Mesenchymal stem cell (in vitro differentiated cells and primary cell): ENCODE measurements at regions not wholly inside any gene's neighbourhood (a gene's known extent, or its start where the extent isn't known, plus 50 kb on each side); places are given as distances from the start of the nearest gene placed in this dataset.
"Not testable (repeated sequence)": the region's sequence is repeated elsewhere in the genome, so short reads cannot be mapped to it uniquely, and the experiment has no call there.

Experiments
- DNase-seq: peaks from one replicate; pipeline ENCODE4 v3.0.0-alpha.2; 2013
- H2AFZ ChIP-seq: one replicate; pipeline ENCODE4 v1.6.1; 2013; ENCODE audit warnings: low read depth, mild to moderate bottlenecking, control low read depth, inconsistent platforms, low read length, moderate library complexity
- H2AK5ac ChIP-seq: 2 replicates; pipeline ENCODE4 v1.6.1; 2013; ENCODE audit warnings: low read length, moderate library complexity, mild to moderate bottlenecking, inconsistent platforms; ENCODE audit not compliant: severe bottlenecking
- H2BK120ac ChIP-seq: one replicate; pipeline ENCODE4 v1.6.1; 2013; ENCODE audit warnings: low read depth, mild to moderate bottlenecking, inconsistent platforms, low read length, moderate library complexity
- H2BK12ac ChIP-seq, 2 experiments: one replicate each; pipeline ENCODE4 v1.6.1; 2013; ENCODE audit warnings: inconsistent platforms in 2 of 2, low read length in 2 of 2, mild to moderate bottlenecking in 2 of 2, moderate library complexity in 2 of 2, control low read depth in 1 of 2
- H2BK15ac ChIP-seq: one replicate; pipeline ENCODE4 v1.6.1; 2013; ENCODE audit warnings: mild to moderate bottlenecking, low read depth, inconsistent platforms; ENCODE audit not compliant: poor library complexity, severe bottlenecking
- H2BK5ac ChIP-seq: 2 replicates; pipeline ENCODE4 v1.6.1; 2013; ENCODE audit warnings: low read depth, mild to moderate bottlenecking, low read length, control low read depth, inconsistent platforms; ENCODE audit not compliant: poor library complexity, severe bottlenecking
- H3K14ac ChIP-seq, 2 experiments: one replicate each; pipeline ENCODE4 v1.6.1; 2013; ENCODE audit warnings: inconsistent platforms in 2 of 2, low read length in 2 of 2, control low read depth in 1 of 2, mild to moderate bottlenecking in 1 of 2, moderate library complexity in 1 of 2
- H3K18ac ChIP-seq, 2 experiments: one replicate each; pipeline ENCODE4 v1.6.1; 2013; ENCODE audit warnings: inconsistent platforms in 2 of 2, low read length in 2 of 2, control low read depth in 1 of 2, low read depth in 1 of 2, mild to moderate bottlenecking in 1 of 2
- H3K23ac ChIP-seq, 2 experiments: one replicate each; pipeline ENCODE4 v1.6.1; 2013; ENCODE audit warnings: inconsistent platforms in 2 of 2, low read length in 2 of 2, mild to moderate bottlenecking in 2 of 2, moderate library complexity in 2 of 2, control low read depth in 1 of 2
- H3K27ac ChIP-seq: 2 replicates; pipeline ENCODE4 v1.5.1; 2013; ENCODE audit warnings: mild to moderate bottlenecking, moderate library complexity, low read length, control low read depth, inconsistent platforms; ENCODE audit not compliant: poor library complexity, severe bottlenecking
- H3K27me3 ChIP-seq, 2 experiments: 2 replicates each; pipeline versions ENCODE4 v1.6.1 to v1.7.0; 2013; ENCODE audit warnings: low read length in 2 of 2, mild to moderate bottlenecking in 2 of 2, moderate library complexity in 2 of 2, control low read depth in 1 of 2, inconsistent platforms in 1 of 2; ENCODE audit not compliant: control insufficient read depth in 1 of 2, insufficient read depth in 1 of 2
- H3K36me3 ChIP-seq, 2 experiments: 2 replicates each; pipeline versions ENCODE4 v1.6.1 to v1.7.0; 2013; ENCODE audit warnings: low read length in 2 of 2, control low read depth in 1 of 2, inconsistent platforms in 1 of 2, low read depth in 1 of 2, mild to moderate bottlenecking in 1 of 2; ENCODE audit not compliant: insufficient read depth in 2 of 2, control insufficient read depth in 1 of 2
- H3K4ac ChIP-seq, 2 experiments: one replicate each; pipeline ENCODE4 v1.6.1; 2013; ENCODE audit warnings: inconsistent platforms in 2 of 2, low read length in 2 of 2, mild to moderate bottlenecking in 2 of 2, moderate library complexity in 2 of 2, control low read depth in 1 of 2, low read depth in 1 of 2
- H3K4me1 ChIP-seq: 2 replicates; pipeline ENCODE4 v1.6.1; 2013; ENCODE audit warnings: low read depth, low read length, control low read depth; ENCODE audit not compliant: control insufficient read depth, insufficient read depth
- H3K4me2 ChIP-seq: 2 replicates; pipeline ENCODE4 v1.6.1; 2013; ENCODE audit warnings: low read length, mild to moderate bottlenecking, inconsistent platforms; ENCODE audit not compliant: poor library complexity, severe bottlenecking
- H3K4me3 ChIP-seq, 2 experiments: 2 replicates each; pipeline versions ENCODE4 v1.5.1 to v1.7.0; 2013; ENCODE audit warnings: low read length in 2 of 2, mild to moderate bottlenecking in 2 of 2, control low read depth in 1 of 2, low read depth in 1 of 2; ENCODE audit not compliant: insufficient read depth in 1 of 2
- H3K79me1 ChIP-seq: replicated peaks from 2 replicates; pipeline ENCODE4 v1.6.1; 2013; ENCODE audit warnings: mild to moderate bottlenecking, control low read depth, low read length, inconsistent platforms; ENCODE audit not compliant: poor library complexity, severe bottlenecking
- H3K9ac ChIP-seq: 2 replicates; pipeline ENCODE4 v1.7.0; 2013; ENCODE audit warnings: mild to moderate bottlenecking, low read length, moderate library complexity
- H3K9me3 ChIP-seq: 2 replicates; pipeline ENCODE4 v1.7.0; 2013; ENCODE audit warnings: mild to moderate bottlenecking, low read length; ENCODE audit not compliant: control insufficient read depth
- H4K8ac ChIP-seq: one replicate; pipeline ENCODE4 v1.6.1; 2013; ENCODE audit warnings: inconsistent platforms, mild to moderate bottlenecking, low read length, moderate library complexity
- H4K91ac ChIP-seq: one replicate; pipeline ENCODE4 v1.6.1; 2013; ENCODE audit warnings: mild to moderate bottlenecking, low read length, inconsistent platforms
- WGBS: methylation state at CpG from one replicate; pipeline ENCODE4 v1.1.7; 2013; ENCODE audit warnings: mixed read lengths; 5-methylcytosine and 5-hydroxymethylcytosine counted together

DNA sequence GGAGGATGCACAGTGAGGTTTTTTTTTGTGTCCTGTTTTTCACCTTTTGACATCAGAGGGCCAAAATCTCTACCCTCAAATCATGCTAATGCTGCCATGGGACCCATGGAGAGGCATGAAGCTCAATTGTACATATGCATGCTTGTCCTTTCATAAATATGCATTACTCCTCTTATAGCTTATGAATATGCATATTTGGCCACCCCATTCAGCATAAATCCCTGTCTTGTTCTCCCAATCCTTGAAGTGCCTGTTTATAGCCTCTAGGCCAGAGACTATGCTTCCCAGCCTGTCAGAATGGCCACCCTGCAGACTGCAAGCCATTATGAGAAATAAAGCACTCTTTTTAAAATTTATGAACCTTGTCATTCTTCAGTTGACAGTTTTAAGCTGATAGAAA is 696.4 kb upstream of the ZNF804A start:
- H4K91ac ChIP-seq, result no peak overlapping the region
- H3K9ac ChIP-seq, result no peak overlapping the region
- DNase-seq, result no peak
- H2BK5ac ChIP-seq, result no peak overlapping the region
- no peak overlapping the region for H3K27ac ChIP-seq
- H3K14ac ChIP-seq, result no peak overlapping the region
- H3K4me2 ChIP-seq, result no peak overlapping the region
- H3K9me3 ChIP-seq, result peaks cover 6% of the 10 kb centered on the region
- H2AFZ ChIP-seq, result no peak overlapping the region
- no peak overlapping the region for H3K18ac ChIP-seq
- no peak overlapping the region for H3K4ac ChIP-seq
- H3K79me1 ChIP-seq, result no peaks in the 10 kb centered on the region
- no peak overlapping the region for H2AK5ac ChIP-seq
- no peak overlapping the region for H2BK12ac ChIP-seq
- H3K27me3 ChIP-seq, result no peaks in the 10 kb centered on the region
- no peak overlapping the region for H3K23ac ChIP-seq
- no peak overlapping the region for H2BK15ac ChIP-seq
- H3K36me3 ChIP-seq, result no peaks in the 10 kb centered on the region
- H3K4me3 ChIP-seq, result no peak overlapping the region
- no peaks in the 10 kb centered on the region for H3K4me1 ChIP-seq
- H4K8ac ChIP-seq, result no peak overlapping the region
- H2BK120ac ChIP-seq, result no peak overlapping the region

DNA sequence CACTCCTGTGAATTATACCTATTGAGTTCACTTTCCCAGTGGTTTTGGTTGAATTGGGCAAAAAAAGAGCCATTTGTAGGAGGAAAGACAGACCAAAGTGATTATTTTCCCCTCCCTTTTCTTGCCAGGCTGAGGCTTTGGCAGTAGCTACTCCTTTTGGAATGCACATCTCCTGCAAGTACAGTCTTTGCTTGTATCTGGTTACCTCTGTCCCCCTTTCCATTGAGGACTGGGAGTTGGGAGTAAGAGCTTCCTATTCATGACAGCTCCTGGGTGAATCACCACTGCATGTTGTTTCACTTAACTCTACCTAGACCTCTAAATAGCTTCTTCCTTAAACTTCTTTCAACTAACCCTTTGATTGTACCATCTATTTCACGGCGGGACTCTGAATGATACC is 695.3 kb upstream of the ZNF804A start:
- H3K9ac ChIP-seq, result no peak overlapping the region
- H3K79me1 ChIP-seq, result no peaks in the 10 kb centered on the region
- no peak overlapping the region for H2AFZ ChIP-seq
- no peak for DNase-seq
- peaks cover 6% of the 10 kb centered on the region for H3K9me3 ChIP-seq
- H2BK15ac ChIP-seq, result no peak overlapping the region
- H3K4me2 ChIP-seq, result no peak overlapping the region
- WGBS, result 90% methylated on average over 2 of the region's 2 CpGs
- no peak overlapping the region for H2BK12ac ChIP-seq
- H3K23ac ChIP-seq, result no peak overlapping the region
- H2BK120ac ChIP-seq, result no peak overlapping the region
- H3K14ac ChIP-seq, result no peak overlapping the region
- H3K27me3 ChIP-seq, result no peaks in the 10 kb centered on the region
- no peaks in the 10 kb centered on the region for H3K4me1 ChIP-seq
- H4K91ac ChIP-seq, result no peak overlapping the region
- no peak overlapping the region for H2AK5ac ChIP-seq
- no peak overlapping the region for H4K8ac ChIP-seq
- no peak overlapping the region for H3K27ac ChIP-seq
- no peak overlapping the region for H3K4me3 ChIP-seq
- H3K4ac ChIP-seq, result no peak overlapping the region
- H3K18ac ChIP-seq, result no peak overlapping the region
- H2BK5ac ChIP-seq, result no peak overlapping the region
- no peaks in the 10 kb centered on the region for H3K36me3 ChIP-seq

DNA sequence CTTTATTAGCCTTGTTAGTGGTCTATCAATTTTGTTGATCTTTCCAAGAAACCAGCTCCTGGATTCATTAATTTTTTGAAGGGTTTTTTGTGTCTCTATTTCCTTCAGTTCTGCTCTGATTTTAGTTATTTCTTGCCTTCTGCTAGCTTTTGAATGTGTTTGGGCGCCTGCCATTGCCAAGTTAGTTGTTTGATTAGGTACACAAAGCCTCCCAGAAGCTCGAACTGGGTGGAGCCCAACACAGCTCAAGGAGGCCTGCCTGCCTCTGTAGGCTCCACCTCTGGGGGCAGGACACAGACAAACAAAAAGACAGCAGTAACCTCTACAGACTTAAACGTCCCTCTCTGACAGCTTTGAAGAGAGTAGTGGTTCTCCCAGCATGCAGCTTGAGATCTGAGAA is 682.3 kb upstream of the ZNF804A start:
- not testable (repeated sequence) for H4K91ac ChIP-seq, H3K23ac ChIP-seq, H2BK120ac ChIP-seq, H3K14ac ChIP-seq, H2BK12ac ChIP-seq, H2AK5ac ChIP-seq, H3K4me1 ChIP-seq, H3K4me2 ChIP-seq, H3K27ac ChIP-seq, H3K9ac ChIP-seq, H3K27me3 ChIP-seq, H4K8ac ChIP-seq, H3K4me3 ChIP-seq, DNase-seq, H3K36me3 ChIP-seq, H2BK15ac ChIP-seq, H2AFZ ChIP-seq, H2BK5ac ChIP-seq, H3K79me1 ChIP-seq, H3K9me3 ChIP-seq, H3K18ac ChIP-seq, H3K4ac ChIP-seq
- 69% methylated on average over 2 of the region's 3 CpGs for WGBS

DNA sequence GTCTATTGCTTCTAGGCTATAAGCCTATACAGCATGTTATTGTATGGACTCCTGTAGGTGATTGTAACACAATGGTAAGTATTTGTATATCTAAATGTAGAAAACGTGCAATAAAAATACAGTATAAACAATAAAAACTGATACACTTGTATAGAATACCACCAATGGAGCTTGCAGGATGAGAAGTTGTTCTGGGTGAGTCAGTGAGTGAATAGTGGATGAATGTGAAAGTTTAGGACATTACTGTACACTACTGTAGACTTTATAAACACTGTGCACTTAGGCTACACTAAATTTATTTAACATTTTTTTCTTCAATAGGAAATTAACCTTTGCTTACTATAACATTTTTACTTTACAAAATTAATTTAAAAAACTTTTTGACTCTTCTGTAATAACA is 679.2 kb upstream of the ZNF804A start:
- H4K91ac ChIP-seq, result no peak overlapping the region
- no peaks in the 10 kb centered on the region for H3K36me3 ChIP-seq
- no peaks in the 10 kb centered on the region for H3K27me3 ChIP-seq
- H2BK15ac ChIP-seq, result no peak overlapping the region
- no peak overlapping the region for H3K23ac ChIP-seq
- no peak overlapping the region for H3K4me3 ChIP-seq
- H3K9me3 ChIP-seq, result peaks cover 5% of the 10 kb centered on the region
- no peak for DNase-seq
- H3K4me2 ChIP-seq, result no peak overlapping the region
- H3K27ac ChIP-seq, result no peak overlapping the region
- no peak overlapping the region for H2BK12ac ChIP-seq
- H3K79me1 ChIP-seq, result no peaks in the 10 kb centered on the region
- H3K4ac ChIP-seq, result no peak overlapping the region
- no peak overlapping the region for H4K8ac ChIP-seq
- H2BK5ac ChIP-seq, result no peak overlapping the region
- no CpG with 5 or more reads among the region's 1 CpG for WGBS
- no peak overlapping the region for H3K14ac ChIP-seq
- no peaks in the 10 kb centered on the region for H3K4me1 ChIP-seq
- no peak overlapping the region for H2AFZ ChIP-seq
- H3K9ac ChIP-seq, result no peak overlapping the region
- H3K18ac ChIP-seq, result no peak overlapping the region
- H2AK5ac ChIP-seq, result no peak overlapping the region
- H2BK120ac ChIP-seq, result no peak overlapping the region
